ENCODE measurements at regions not wholly inside any gene's neighbourhood (a gene's known extent, or its start where the extent isn't known, plus 50 kb on each side); places are given as distances from the start of the nearest gene placed in this dataset.

- DNase-seq (ENCODE audit: low read depth, low spot score) (no peak), FAIRE-seq (no peak)
- Histone ChIP-seq H3K79me2 (ENCODE audit: control insufficient read depth, insufficient read depth, low read length) (no peaks in the 10 kb centered on the region), H3K4me1 (ENCODE audit: control insufficient read depth, extremely low read depth, insufficient read depth, low read length) (no peaks in the 10 kb centered on the region), H4K20me1 (replicated peaks; ENCODE audit: control insufficient read depth, extremely low read depth, insufficient read depth, low read length) (no peaks in the 10 kb centered on the region), H2AFZ (ENCODE audit: low read depth, low read length) (no peak overlapping the region), H3K36me3 (ENCODE audit: control insufficient read depth in 2 of 2, extremely low read depth in 1 of 2, insufficient read depth in 2 of 2, low read length in 2 of 2) (no peaks in the 10 kb centered on the region), H3K9me1 (replicated peaks; ENCODE audit: control insufficient read depth, extremely low read depth, insufficient read depth, low read length) (no peaks in the 10 kb centered on the region), H3K4me3 (replicated peaks in 1 of 3; ENCODE audit: insufficient read depth in 1 of 3, low read depth in 1 of 3, low read length in 3 of 3) (no peak overlapping the region), H3K4me2 (ENCODE audit: insufficient read depth, low read length) (no peak overlapping the region), H3K27me3 (ENCODE audit: control insufficient read depth in 2 of 2, insufficient read depth in 2 of 2, low read length in 2 of 2) (no peaks in the 10 kb centered on the region), H3K9ac (replicated peaks; ENCODE audit: extremely low read depth, insufficient read depth, low read length) (no peak overlapping the region), H3K9me3 (replicated peaks; ENCODE audit: control insufficient read depth, insufficient read depth, low read length) (no peaks in the 10 kb centered on the region), H3K27ac (ENCODE audit: insufficient read depth, low read depth, low read length) (no peak overlapping the region)
- dilution Hi-C loops (cut with MboI; ENCODE audit: extremely low pct_ligation_motif_present, low sequenced_read_pairs) (no loop called here), intact Hi-C loops (cut with micrococcal nuclease) (no loop called here)
- CTCF ChIA-PET: no interaction called here
- POLR2A ChIA-PET: no interaction called here
- TF ChIP-seq FOS (IDR thresholded peaks at IDR 0.05; ENCODE audit: borderline replicate concordance, insufficient read depth, low read length) (no peak), JUN (IDR thresholded peaks at IDR 0.05; ENCODE audit: borderline replicate concordance, insufficient read depth, insufficient read length, low read depth) (no peak), POLR2AphosphoS5 (IDR thresholded peaks at IDR 0.05; ENCODE audit: insufficient read depth, low read depth, low read length) (no peak), GATA2 (IDR thresholded peaks at IDR 0.05; ENCODE audit: insufficient read depth, insufficient read length, low read depth, low read length) (no peak), MAX (IDR thresholded peaks at IDR 0.05; ENCODE audit: insufficient read depth, insufficient read length) (no peak), EZH2 (IDR thresholded peaks at IDR 0.05; ENCODE audit: borderline replicate concordance, low read depth, low read length, severe bottlenecking) (no peak), MYC (IDR thresholded peaks at IDR 0.05; ENCODE audit: low read depth, low read length) (no peak), POLR2A (IDR thresholded peaks at IDR 0.05; ENCODE audit: low read depth, low read length) (no peak)
- no TSS peak for BruUV-seq (replicated peaks)
Observed at GRCh38 chr18:41458376-41458775, 496.7 kb upstream of the PIK3C3 start.

- no peaks in the 10 kb centered on the region for H4K20me1 ChIP-seq (replicated peaks; ENCODE audit: control insufficient read depth, extremely low read depth, insufficient read depth, low read length)
- DNase-seq (ENCODE audit: low read depth, low spot score) (no peak), FAIRE-seq (no peak)
- H3K27me3 ChIP-seq (ENCODE audit: control insufficient read depth in 2 of 2, insufficient read depth in 2 of 2, low read length in 2 of 2): no peaks in the 10 kb centered on the region
- no peak overlapping the region for H3K4me3 ChIP-seq (replicated peaks in 1 of 3; ENCODE audit: insufficient read depth in 1 of 3, low read depth in 1 of 3, low read length in 3 of 3)
- no peak overlapping the region for H2AFZ ChIP-seq (ENCODE audit: low read depth, low read length)
- H3K9me1 ChIP-seq (replicated peaks; ENCODE audit: control insufficient read depth, extremely low read depth, insufficient read depth, low read length): no peaks in the 10 kb centered on the region
- H3K27ac ChIP-seq (ENCODE audit: insufficient read depth, low read depth, low read length): no peak overlapping the region
- dilution Hi-C loops (cut with MboI; ENCODE audit: extremely low pct_ligation_motif_present, low sequenced_read_pairs): no loop called here
- POLR2A ChIA-PET: no interaction called here
- no peak for TF ChIP-seq GATA2 (IDR thresholded peaks at IDR 0.05; ENCODE audit: insufficient read depth, insufficient read length, low read depth, low read length)
- no peak for TF ChIP-seq MAX (IDR thresholded peaks at IDR 0.05; ENCODE audit: insufficient read depth, insufficient read length)
- no peak for TF ChIP-seq CTCF (IDR thresholded peaks at IDR 0.05; ENCODE audit: extremely low read depth in 1 of 2, insufficient read depth in 1 of 2, low read depth in 1 of 2, low read length in 2 of 2)
- TF ChIP-seq JUN (IDR thresholded peaks at IDR 0.05; ENCODE audit: borderline replicate concordance, insufficient read depth, insufficient read length, low read depth): no peak
- no peak for TF ChIP-seq MYC (IDR thresholded peaks at IDR 0.05; ENCODE audit: low read depth, low read length)
- no peak for TF ChIP-seq POLR2A (IDR thresholded peaks at IDR 0.05; ENCODE audit: low read depth, low read length)
- TF ChIP-seq EZH2 (IDR thresholded peaks at IDR 0.05; ENCODE audit: borderline replicate concordance, low read depth, low read length, severe bottlenecking): no peak
- no peak for TF ChIP-seq FOS (IDR thresholded peaks at IDR 0.05; ENCODE audit: borderline replicate concordance, insufficient read depth, low read length)
- no peak for TF ChIP-seq POLR2AphosphoS5 (IDR thresholded peaks at IDR 0.05; ENCODE audit: insufficient read depth, low read depth, low read length)
- H3K9ac ChIP-seq (replicated peaks; ENCODE audit: extremely low read depth, insufficient read depth, low read length): no peak overlapping the region
- no peak overlapping the region for H3K4me2 ChIP-seq (ENCODE audit: insufficient read depth, low read length)
- H3K79me2 ChIP-seq (ENCODE audit: control insufficient read depth, insufficient read depth, low read length): no peaks in the 10 kb centered on the region
- H3K36me3 ChIP-seq (ENCODE audit: control insufficient read depth in 2 of 2, extremely low read depth in 1 of 2, insufficient read depth in 2 of 2, low read length in 2 of 2): no peaks in the 10 kb centered on the region
- intact Hi-C loops (cut with micrococcal nuclease): no loop called here
- CTCF ChIA-PET: no interaction called here
- no peaks in the 10 kb centered on the region for H3K4me1 ChIP-seq (ENCODE audit: control insufficient read depth, extremely low read depth, insufficient read depth, low read length)
- no TSS peak for BruUV-seq (replicated peaks)
- H3K9me3 ChIP-seq (replicated peaks; ENCODE audit: control insufficient read depth, insufficient read depth, low read length): no peaks in the 10 kb centered on the region
Observed at GRCh38 chr18:41457765-41458326, 497.2 kb upstream of the PIK3C3 start.

Data from endothelial cell of umbilical vein (primary cell).